ENCODE measurements at regions not wholly inside any gene's neighbourhood (a gene's known extent, or its start where the extent isn't known, plus 50 kb on each side); places are given as distances from the start of the nearest gene placed in this dataset.

- no peak for TF ChIP-seq CREB3L1 (IDR thresholded peaks at IDR 0.05; ENCODE audit: borderline replicate concordance, low read depth)
- TF ChIP-seq NCOR1 (IDR thresholded peaks at IDR 0.05) = peak; percentile 87
- no peak for TF ChIP-seq ARID3B (CRISPR knock-in tag; IDR thresholded peaks at IDR 0.05; ENCODE audit: borderline replicate concordance)
- TF ChIP-seq, protein P1, sequence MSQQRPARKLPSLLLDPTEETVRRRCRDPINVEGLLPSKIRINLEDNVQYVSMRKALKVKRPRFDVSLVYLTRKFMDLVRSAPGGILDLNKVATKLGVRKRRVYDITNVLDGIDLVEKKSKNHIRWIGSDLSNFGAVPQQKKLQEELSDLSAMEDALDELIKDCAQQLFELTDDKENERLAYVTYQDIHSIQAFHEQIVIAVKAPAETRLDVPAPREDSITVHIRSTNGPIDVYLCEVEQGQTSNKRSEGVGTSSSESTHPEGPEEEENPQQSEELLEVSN (IDR thresholded peaks at IDR 0.05; ENCODE audit: borderline replicate concordance in 1 of 2, extremely low read depth in 1 of 2, insufficient read depth in 1 of 2, insufficient read length in 1 of 2, low read depth in 1 of 2, low read length in 1 of 2, poor library complexity in 1 of 2, severe bottlenecking in 1 of 2) = peak; percentile 17 to 53
- no peak for TF ChIP-seq RNF2 (IDR thresholded peaks at IDR 0.05)
- no peak for TF ChIP-seq ZNF77 (CRISPR knock-in tag; IDR thresholded peaks at IDR 0.05)
- TF ChIP-seq, protein P2, sequence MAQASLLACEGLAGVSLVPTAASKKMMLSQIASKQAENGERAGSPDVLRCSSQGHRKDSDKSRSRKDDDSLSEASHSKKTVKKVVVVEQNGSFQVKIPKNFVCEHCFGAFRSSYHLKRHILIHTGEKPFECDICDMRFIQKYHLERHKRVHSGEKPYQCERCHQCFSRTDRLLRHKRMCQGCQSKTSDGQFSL (CRISPR knock-in tag; IDR thresholded peaks at IDR 0.05) = no peak
- TF ChIP-seq, protein P2 (tag; IDR thresholded peaks at IDR 0.05) = no peak
- no peak for TF ChIP-seq FOXJ3 (CRISPR knock-in tag; IDR thresholded peaks at IDR 0.05)
- no peak for TF ChIP-seq HMBOX1 (IDR thresholded peaks at IDR 0.05)
- peak; percentile 34; the same call in 1 of the 2 replicates for TF ChIP-seq MAFG (tag; conservative IDR thresholded peaks at IDR 0.05)
- TF ChIP-seq PCBP2 (IDR thresholded peaks at IDR 0.05; ENCODE audit: low read depth, low read length, poor library complexity, severe bottlenecking) = no peak
- TF ChIP-seq KLF16 (IDR thresholded peaks at IDR 0.05) = peak; percentile 77
- TF ChIP-seq ELK1 (CRISPR knock-in tag; IDR thresholded peaks at IDR 0.05) = no peak
- TF ChIP-seq ARID3A (IDR thresholded peaks at IDR 0.05; ENCODE audit: borderline replicate concordance, low read depth, low read length) = no peak
- TF ChIP-seq MEIS2 (IDR thresholded peaks at IDR 0.05; ENCODE audit: partially characterized antibody) = peak; percentile 73
- TF ChIP-seq FOS (IDR thresholded peaks at IDR 0.05; ENCODE audit: extremely low read depth, insufficient read length) = no peak
- peak; percentile 39; the same call in 1 of the 2 replicates for TF ChIP-seq SOX6 (IDR thresholded peaks at IDR 0.05)
- no peak for TF ChIP-seq RFX7 (CRISPR knock-in tag; IDR thresholded peaks at IDR 0.05)
- no peak for TF ChIP-seq PTTG1 (tag; IDR thresholded peaks at IDR 0.05; ENCODE audit: low read depth)
Observed at GRCh38 chr12:66920205-66920604, 241.3 kb upstream of the GRIP1 start (continued).

Measured in K562 (cell line).